GM12878 (cell line): ENCODE measurements at regions not wholly inside any gene's neighbourhood (a gene's known extent, or its start where the extent isn't known, plus 50 kb on each side); places are given as distances from the start of the nearest gene placed in this dataset.
A peak's percentile ranks its signal among the peaks of the same experiment; 100 is the strongest.

Experiments used
- ATAC-seq: fragments of 200-7000 bp; cut with Tn5 transposase; 3 replicates; pipeline ENCODE4 v1.9.1; 2020; ENCODE audit warnings: mild to moderate bottlenecking, moderate library complexity
- BruUV-seq: library from RNA; stranded (reverse); fragments of 400-500 nt; replicated peaks from 2 replicates; lab custom pipeline; 2021; lab: Mats Ljungman, UMichigan
- CTCF ChIA-PET: fragments of 300-600 bp; sonication (Branson Sonifier 250); formaldehyde crosslinking; extraction: SDS; loops from one replicate; lab custom pipeline; 2021; ENCODE audit warnings: inconsistent platforms; lab: Yijun Ruan, JAX
- POLR2A ChIA-PET: fragments of 350-600 bp; formaldehyde crosslinking; extraction: SDS; loops from one replicate; lab custom pipeline; 2021; ENCODE audit warnings: inconsistent platforms; lab: Charles Lee
- RAD21 ChIA-PET: fragments of 300-600 bp; sonication (Branson Sonifier 250); formaldehyde crosslinking; loops from one replicate; lab custom pipeline; 2023; ENCODE audit warnings: antibody characterized with exemption; ENCODE audit not compliant: unreplicated experiment; lab: Charles Lee
- SMC1A ChIA-PET: fragments of 300-600 bp; sonication (Branson Sonifier 250); formaldehyde crosslinking; loops from one replicate; lab custom pipeline; 2023; ENCODE audit not compliant: unreplicated experiment, uncharacterized antibody; lab: Charles Lee
- DNase-seq: peaks from one replicate; pipeline ENCODE4 v3.0.0-alpha.2; 2011; ENCODE audit warnings: low read depth, low spot score
- FAIRE-seq: peaks from 3 replicates; lab custom pipeline; 2011; peaks lifted over from hg19 to GRCh38; lab: Jason Lieb, UNC
- H2AFZ ChIP-seq: 2 replicates; pipeline ENCODE4 v1.6.0; 2011; ENCODE audit warnings: low read depth, low read length, control low read depth; ENCODE audit not compliant: control insufficient read depth
- H3K27ac ChIP-seq: 2 replicates; pipeline ENCODE4 v1.5.1; 2011; ENCODE audit warnings: control low read depth; ENCODE audit not compliant: control insufficient read depth, insufficient read depth
- H3K27me3 ChIP-seq, 2 experiments: replicated peaks in 1 of 2; 2 replicates each; pipeline versions ENCODE4 v1.6.0 to v1.6.1; 2011; ENCODE audit warnings: low read length in 1 of 2; ENCODE audit not compliant: control insufficient read depth in 2 of 2, insufficient read depth in 2 of 2
- H3K36me3 ChIP-seq, 2 experiments: 2 replicates each; pipeline ENCODE4 v1.5.1; 2011; ENCODE audit warnings: low read length in 1 of 2; ENCODE audit not compliant: control insufficient read depth in 2 of 2, insufficient read depth in 2 of 2
- H3K4me1 ChIP-seq: 2 replicates; pipeline ENCODE4 v1.6.1; 2011; ENCODE audit warnings: mild to moderate bottlenecking, low read length, moderate library complexity, mixed read lengths; ENCODE audit not compliant: control insufficient read depth, insufficient read depth
- H3K4me2 ChIP-seq: 2 replicates; pipeline ENCODE4 v1.6.0; 2011; ENCODE audit warnings: control low read depth; ENCODE audit not compliant: control insufficient read depth, insufficient read depth
- H3K4me3 ChIP-seq: fragments of 200-600 bp; sonication (generic); 2 replicates; pipeline ENCODE4 v1.5.1; 2016
- H3K79me2 ChIP-seq: 2 replicates; pipeline ENCODE4 v1.6.0; 2011; ENCODE audit warnings: low read length; ENCODE audit not compliant: control insufficient read depth, insufficient read depth
- H3K9ac ChIP-seq: 2 replicates; pipeline ENCODE4 v1.8.0; 2011; ENCODE audit warnings: low read length, control low read depth, mixed read lengths; ENCODE audit not compliant: control insufficient read depth, insufficient read depth
- H3K9me3 ChIP-seq: replicated peaks from 3 replicates; pipeline ENCODE4 v1.5.1; 2011; ENCODE audit warnings: mild to moderate bottlenecking, low read length; ENCODE audit not compliant: control insufficient read depth, insufficient read depth
- H4K20me1 ChIP-seq: 2 replicates; pipeline ENCODE4 v1.6.0; 2011; ENCODE audit not compliant: control insufficient read depth, insufficient read depth
- ASH2L ChIP-seq: fragments of 300-600, 200-600 bp; sonication (generic); IDR thresholded peaks from 2 replicates; pipeline ENCODE4 v1.6.1; 2017; ENCODE audit warnings: low read depth, mild to moderate bottlenecking, borderline replicate concordance
- ATF7 ChIP-seq: fragments of 450-650 bp; IDR thresholded peaks from 2 replicates; pipeline ENCODE4 v1.6.1; 2016; ENCODE audit warnings: low read depth, mild to moderate bottlenecking
- BHLHE40 ChIP-seq, 2 experiments: fragments of 450-650 bp in 1 of 2; IDR thresholded peaks; 2 replicates each; pipeline ENCODE4 v1.6.1; 2011 to 2017; ENCODE audit warnings: low read depth in 2 of 2, borderline replicate concordance in 1 of 2, improper control_type of control experiment in 1 of 2, low read length in 1 of 2, mild to moderate bottlenecking in 1 of 2
- BMI1 ChIP-seq: fragments of 450-650 bp; IDR thresholded peaks from 2 replicates; pipeline ENCODE4 v1.6.1; 2016; ENCODE audit warnings: mild to moderate bottlenecking, moderate library complexity, borderline replicate concordance
- BRCA1 ChIP-seq: IDR thresholded peaks from 2 replicates; pipeline ENCODE4 v1.6.1; 2011; ENCODE audit warnings: low read depth, low read length, improper control_type of control experiment
- CBX5 ChIP-seq: sonication (generic); IDR thresholded peaks from 2 replicates; pipeline ENCODE4 v1.6.1; 2016; ENCODE audit warnings: low read depth, moderate library complexity, mild to moderate bottlenecking, inconsistent platforms
- EED ChIP-seq: sonication (generic); IDR thresholded peaks from 2 replicates; pipeline ENCODE4 v1.6.1; 2016; ENCODE audit warnings: antibody characterized with exemption, low read depth
- ETV6 ChIP-seq, 2 experiments: fragments of 450-650 bp in 1 of 2; IDR thresholded peaks in 1 of 2; conservative IDR thresholded peaks in 1 of 2; 2 replicates each; pipeline ENCODE4 v1.6.1; 2014; ENCODE audit warnings: antibody characterized with exemption in 1 of 2, borderline replicate concordance in 1 of 2, low read depth in 1 of 2, mild to moderate bottlenecking in 1 of 2, moderate library complexity in 1 of 2
- IKZF1 ChIP-seq: fragments of 450-650 bp; conservative IDR thresholded peaks from 2 replicates; pipeline ENCODE4 v1.6.1; 2017; ENCODE audit warnings: antibody characterized with exemption, mild to moderate bottlenecking
- IKZF2 ChIP-seq, 2 experiments: fragments of 450-650 bp; IDR thresholded peaks; 2 replicates each; pipeline ENCODE4 v1.6.1; 2017; ENCODE audit warnings: mild to moderate bottlenecking in 2 of 2, moderate library complexity in 2 of 2
- JUNB ChIP-seq: IDR thresholded peaks from 2 replicates; pipeline ENCODE4 v1.6.1; 2016; ENCODE audit warnings: antibody characterized with exemption, mild to moderate bottlenecking
- KLF5 ChIP-seq: fragments of 450-650 bp; IDR thresholded peaks from 2 replicates; pipeline ENCODE4 v1.6.1; 2014; ENCODE audit warnings: mild to moderate bottlenecking; ENCODE audit not compliant: partially characterized antibody
- MTA3 ChIP-seq: IDR thresholded peaks from 2 replicates; pipeline ENCODE4 v1.6.1; 2012; ENCODE audit warnings: low read length, inconsistent platforms, borderline replicate concordance
- MYC ChIP-seq: IDR thresholded peaks from 2 replicates; pipeline ENCODE4 v1.6.1; 2011; ENCODE audit warnings: mild to moderate bottlenecking, low read length, moderate library complexity, inconsistent platforms; ENCODE audit not compliant: insufficient read depth, insufficient replicate concordance, insufficient read length, severe bottlenecking
- NFXL1 ChIP-seq: fragments of 450-650 bp; IDR thresholded peaks from 2 replicates; pipeline ENCODE4 v1.6.1; 2017; ENCODE audit warnings: antibody characterized with exemption, mild to moderate bottlenecking, borderline replicate concordance
- RUNX3 ChIP-seq: IDR thresholded peaks from 2 replicates; pipeline ENCODE4 v1.6.1; 2012; ENCODE audit warnings: low read length, inconsistent platforms
- SIX5 ChIP-seq: IDR thresholded peaks from 2 replicates; pipeline ENCODE4 v1.6.1; 2011; ENCODE audit warnings: mild to moderate bottlenecking, low read depth, low read length, moderate library complexity; ENCODE audit not compliant: severe bottlenecking
- SRF ChIP-seq, 2 experiments: IDR thresholded peaks; 2 replicates each; pipeline ENCODE4 v1.6.1; 2011; ENCODE audit warnings: low read depth in 2 of 2, low read length in 2 of 2, mild to moderate bottlenecking in 1 of 2, moderate library complexity in 1 of 2
- STAT1 ChIP-seq: fragments of 450-650 bp; conservative IDR thresholded peaks from 2 replicates; pipeline ENCODE4 v1.6.1; 2014; ENCODE audit warnings: antibody characterized with exemption, mild to moderate bottlenecking
- ZBED1 ChIP-seq: IDR thresholded peaks from 2 replicates; pipeline ENCODE4 v1.6.1; 2016; ENCODE audit warnings: borderline replicate concordance
- whole genome bisulfite sequencing: methylation state at CpG from one replicate; pipeline ENCODE4 v1.1.6; 2016; ENCODE audit warnings: low lambda C conversion rate; ENCODE audit not compliant: insufficient replicate concordance, insufficient coverage; ENCODE audit errors: missing lambda C conversion rate; 5-methylcytosine and 5-hydroxymethylcytosine counted together
- in situ Hi-C: fragments of 300-500 bp; cut with MboI; formaldehyde crosslinking; loops from 9 replicates; pipeline ENCODE4 v1.14.3; 2018; ENCODE audit warnings: mixed read lengths
- intact Hi-C: fragments of 100-400 bp; cut with micrococcal nuclease; formaldehyde crosslinking; loops from one replicate; pipeline ENCODE4 v1.14.2; 2022; ENCODE audit not compliant: unreplicated experiment
- TF ChIP-seq, protein P1 (sequence below): IDR thresholded peaks from 2 replicates; pipeline ENCODE4 v1.6.1; 2011; ENCODE audit warnings: borderline replicate concordance, low read depth, mild to moderate bottlenecking, moderate library complexity, mixed read lengths, low read length; ENCODE audit not compliant: insufficient read depth; ENCODE audit errors: extremely low read length
- TF ChIP-seq, protein P2 (sequence below): fragments of 150-350 bp; IDR thresholded peaks from 2 replicates; pipeline ENCODE4 v1.6.1; 2014; ENCODE audit warnings: mild to moderate bottlenecking, low read depth, low read length
- TF ChIP-seq, protein P3 (sequence below): fragments of 450-650 bp; IDR thresholded peaks from 2 replicates; pipeline ENCODE4 v1.6.1; 2016; ENCODE audit warnings: mild to moderate bottlenecking

DNA sequence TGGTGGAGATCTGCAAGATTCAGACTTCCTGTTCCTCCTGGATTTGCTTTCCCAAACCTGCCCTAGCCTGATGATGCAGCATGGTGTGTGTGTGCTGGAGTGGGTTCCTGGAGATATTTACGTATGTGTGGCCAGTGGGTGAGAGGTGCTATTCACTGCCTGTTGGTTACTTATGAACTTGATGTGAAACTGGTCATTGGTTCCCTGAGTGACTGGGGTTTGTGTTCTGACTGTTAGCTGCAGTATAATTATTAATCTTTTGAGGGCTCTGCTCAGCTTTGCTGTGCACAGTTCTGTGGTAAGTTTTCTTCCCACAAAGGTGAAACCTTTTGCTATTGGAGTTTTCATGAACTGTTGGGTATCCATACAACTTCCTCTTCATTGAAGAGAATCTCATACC lies 541.8 kb upstream of the FBXO33 start:
- intact Hi-C loops, result loop anchor here (1.0 to 10.0 kb wide), 3 partner anchors 62 to 489 kb away; no protein-coding TSS in a partner anchor
- no peaks in the 10 kb centered on the region for H3K4me1 ChIP-seq
- peak; percentile 31 for FAIRE-seq
- H3K27ac ChIP-seq, result no peak overlapping the region
- SMC1A ChIA-PET, result interaction anchor here (0.8 to 3.0 kb wide), 10 partner anchors 8 to 526 kb away, joined by 3 to 28 read pairs (median 4); no protein-coding TSS in a partner anchor
- no peak overlapping the region for H3K9ac ChIP-seq
- peak; percentile 76 for DNase-seq
- no peak overlapping the region for H2AFZ ChIP-seq
- POLR2A ChIA-PET, result interaction anchor here (0.5 to 1.0 kb wide), 2 partner anchors 525 to 872 kb away, joined by 3 read pairs; no protein-coding TSS in a partner anchor
- ATAC-seq, result peak; percentile 98
- 0% methylated on average over 1 of the region's 1 CpG for WGBS
- RAD21 ChIA-PET, result interaction anchor here (1.0 to 4.0 kb wide), 4 partner anchors 16 to 392 kb away, joined by 3 to 32 read pairs (median 4); no protein-coding TSS in a partner anchor
- H3K36me3 ChIP-seq, result no peaks in the 10 kb centered on the region
- H3K4me3 ChIP-seq, result no peak overlapping the region
- H3K9me3 ChIP-seq, result no peaks in the 10 kb centered on the region
- H3K79me2 ChIP-seq, result no peaks in the 10 kb centered on the region
- in situ Hi-C loops, result no loop called here
- no TSS peak for BruUV-seq
- H4K20me1 ChIP-seq, result no peaks in the 10 kb centered on the region
- H3K27me3 ChIP-seq, result no peaks in the 10 kb centered on the region
- no peak overlapping the region for H3K4me2 ChIP-seq
- CTCF ChIA-PET, result interaction anchor here (1.0 to 5.8 kb wide), 4 partner anchors 15 to 506 kb away, joined by 3 to 38 read pairs (median 4); no protein-coding TSS in a partner anchor
- TF ChIP-seq STAT1 (no peak), KLF5 (peak; percentile 42), ZBED1 (no peak), CBX5 (no peak), BMI1 (peak; percentile 74), ATF7 (peak; percentile 86), BRCA1 (no peak), MYC (no peak), SIX5 (no peak), ASH2L (no peak), JUNB (peak; percentile 48; the same call in 1 of the 2 replicates), SRF (IDR thresholded peaks at IDR 0.05; ENCODE audit: low read depth in 2 of 2, low read length in 2 of 2) (no peak), RUNX3 (peak; percentile 78), EED (peak; percentile 66; the same call in 1 of the 2 replicates), IKZF1 (peak; percentile 98), ETV6 (conservative IDR thresholded peaks at IDR 0.05 in 1 of 2, IDR thresholded peaks at IDR 0.05 in 1 of 2; ENCODE audit: borderline replicate concordance in 1 of 2, low read depth in 1 of 2) (peak in 1 of 2 experiments; percentile 32; a peak in 1 of 4 replicates), NFXL1 (no peak), MTA3 (no peak), BHLHE40 (IDR thresholded peaks at IDR 0.05; ENCODE audit: borderline replicate concordance in 1 of 2, low read depth in 2 of 2, low read length in 1 of 2) (peak; percentile 69 to 80), IKZF2 (IDR thresholded peaks at IDR 0.05) (peak; percentile 99)
- TF ChIP-seq, protein P1, sequence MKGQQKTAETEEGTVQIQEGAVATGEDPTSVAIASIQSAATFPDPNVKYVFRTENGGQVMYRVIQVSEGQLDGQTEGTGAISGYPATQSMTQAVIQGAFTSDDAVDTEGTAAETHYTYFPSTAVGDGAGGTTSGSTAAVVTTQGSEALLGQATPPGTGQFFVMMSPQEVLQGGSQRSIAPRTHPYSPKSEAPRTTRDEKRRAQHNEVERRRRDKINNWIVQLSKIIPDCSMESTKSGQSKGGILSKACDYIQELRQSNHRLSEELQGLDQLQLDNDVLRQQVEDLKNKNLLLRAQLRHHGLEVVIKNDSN, result no peak
- TF ChIP-seq, protein P2, sequence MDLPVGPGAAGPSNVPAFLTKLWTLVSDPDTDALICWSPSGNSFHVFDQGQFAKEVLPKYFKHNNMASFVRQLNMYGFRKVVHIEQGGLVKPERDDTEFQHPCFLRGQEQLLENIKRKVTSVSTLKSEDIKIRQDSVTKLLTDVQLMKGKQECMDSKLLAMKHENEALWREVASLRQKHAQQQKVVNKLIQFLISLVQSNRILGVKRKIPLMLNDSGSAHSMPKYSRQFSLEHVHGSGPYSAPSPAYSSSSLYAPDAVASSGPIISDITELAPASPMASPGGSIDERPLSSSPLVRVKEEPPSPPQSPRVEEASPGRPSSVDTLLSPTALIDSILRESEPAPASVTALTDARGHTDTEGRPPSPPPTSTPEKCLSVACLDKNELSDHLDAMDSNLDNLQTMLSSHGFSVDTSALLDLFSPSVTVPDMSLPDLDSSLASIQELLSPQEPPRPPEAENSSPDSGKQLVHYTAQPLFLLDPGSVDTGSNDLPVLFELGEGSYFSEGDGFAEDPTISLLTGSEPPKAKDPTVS, result no peak
- TF ChIP-seq, protein P3, sequence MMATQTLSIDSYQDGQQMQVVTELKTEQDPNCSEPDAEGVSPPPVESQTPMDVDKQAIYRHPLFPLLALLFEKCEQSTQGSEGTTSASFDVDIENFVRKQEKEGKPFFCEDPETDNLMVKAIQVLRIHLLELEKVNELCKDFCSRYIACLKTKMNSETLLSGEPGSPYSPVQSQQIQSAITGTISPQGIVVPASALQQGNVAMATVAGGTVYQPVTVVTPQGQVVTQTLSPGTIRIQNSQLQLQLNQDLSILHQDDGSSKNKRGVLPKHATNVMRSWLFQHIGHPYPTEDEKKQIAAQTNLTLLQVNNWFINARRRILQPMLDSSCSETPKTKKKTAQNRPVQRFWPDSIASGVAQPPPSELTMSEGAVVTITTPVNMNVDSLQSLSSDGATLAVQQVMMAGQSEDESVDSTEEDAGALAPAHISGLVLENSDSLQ, result peak; percentile 83
